GM12878 (cell line): ENCODE measurements at regions not wholly inside any gene's neighbourhood (a gene's known extent, or its start where the extent isn't known, plus 50 kb on each side); places are given as distances from the start of the nearest gene placed in this dataset.

Experiments
- CREB1 ChIP-seq: IDR thresholded peaks from 2 replicates; pipeline ENCODE4 v1.6.1; 2012; ENCODE audit warnings: low read depth, mild to moderate bottlenecking, inconsistent platforms
- ESRRA ChIP-seq: IDR thresholded peaks from 2 replicates; pipeline ENCODE4 v1.6.1; 2012; ENCODE audit warnings: mild to moderate bottlenecking, low read length, improper control_type of control experiment
- EZH2 ChIP-seq: IDR thresholded peaks from 2 replicates; pipeline ENCODE4 v1.6.1; 2012; ENCODE audit warnings: low read depth, mild to moderate bottlenecking, control low read depth, inconsistent platforms, low read length, borderline replicate concordance; ENCODE audit not compliant: control insufficient read depth
- GABPA ChIP-seq: IDR thresholded peaks from 2 replicates; pipeline ENCODE4 v1.6.1; 2014; ENCODE audit warnings: antibody characterized with exemption, low read depth, mild to moderate bottlenecking, inconsistent platforms
- HDGF ChIP-seq: fragments of 450-650 bp; IDR thresholded peaks from 2 replicates; pipeline ENCODE4 v1.6.1; 2016; ENCODE audit warnings: antibody characterized with exemption
- MEF2A ChIP-seq: IDR thresholded peaks from 2 replicates; pipeline ENCODE4 v1.6.1; 2011; ENCODE audit warnings: low read depth, mild to moderate bottlenecking, low read length, moderate library complexity; ENCODE audit not compliant: insufficient read depth
- POLR2AphosphoS5 ChIP-seq: IDR thresholded peaks from 2 replicates; pipeline ENCODE4 v1.6.1; 2011; ENCODE audit warnings: mild to moderate bottlenecking, low read length, inconsistent platforms
- ZNF217 ChIP-seq: fragments of 450-650 bp; IDR thresholded peaks from 2 replicates; pipeline ENCODE4 v1.6.1; 2017; ENCODE audit warnings: antibody characterized with exemption, mild to moderate bottlenecking
- ZNF24 ChIP-seq: fragments of 450-650 bp; IDR thresholded peaks from 2 replicates; pipeline ENCODE4 v1.6.1; 2017; ENCODE audit warnings: antibody characterized with exemption, mild to moderate bottlenecking
- ZSCAN29 ChIP-seq: fragments of 450-650 bp; IDR thresholded peaks from 2 replicates; pipeline ENCODE4 v1.6.1; 2017; ENCODE audit warnings: mild to moderate bottlenecking, moderate library complexity
- TF ChIP-seq, protein P1 (sequence below), 3 experiments: IDR thresholded peaks in 2 of 3; conservative IDR thresholded peaks in 1 of 3; 2 replicates each; pipeline ENCODE4 v1.5.1; 2011; ENCODE audit warnings: low read depth in 3 of 3, low read length in 3 of 3, mild to moderate bottlenecking in 3 of 3, control low read depth in 2 of 3, moderate library complexity in 2 of 3, inconsistent platforms in 1 of 3, mixed read lengths in 1 of 3; ENCODE audit not compliant: control insufficient read depth in 2 of 3, insufficient read depth in 1 of 3; ENCODE audit errors: extremely low read depth in 1 of 3
- TF ChIP-seq, protein P2 (sequence below): fragments of 450-650 bp; IDR thresholded peaks from 2 replicates; pipeline ENCODE4 v1.6.1; 2014; ENCODE audit warnings: mild to moderate bottlenecking
- TF ChIP-seq, protein P3 (sequence below): IDR thresholded peaks from 2 replicates; pipeline ENCODE4 v1.6.1; 2012; ENCODE audit warnings: improper control_type of control experiment, low read depth, low read length; ENCODE audit not compliant: insufficient replicate concordance

DNA sequence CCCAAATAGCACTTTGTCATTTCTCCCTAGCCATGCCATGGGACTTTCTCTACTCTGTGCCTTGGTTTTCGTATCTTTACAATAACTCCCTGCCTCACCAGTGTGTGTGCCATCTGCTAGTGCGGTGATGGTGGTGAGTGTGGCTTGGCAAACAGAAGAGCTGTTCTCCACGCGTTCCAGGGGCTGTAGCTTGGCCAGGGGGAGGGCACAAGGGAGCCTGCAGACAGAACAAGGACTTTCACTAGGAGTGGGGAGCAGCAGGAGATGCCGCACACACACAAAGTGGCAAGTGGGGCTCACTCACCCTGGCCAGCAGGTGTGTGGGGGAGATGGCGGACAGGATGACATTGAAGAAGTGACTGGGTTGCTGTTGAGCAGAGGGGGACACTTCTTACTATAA, 196.9 kb downstream of the HAUS1 start:
- TF ChIP-seq POLR2AphosphoS5 = no peak
- no peak for TF ChIP-seq HDGF
- TF ChIP-seq GABPA = no peak
- no peak for TF ChIP-seq CREB1
- TF ChIP-seq, protein P1, sequence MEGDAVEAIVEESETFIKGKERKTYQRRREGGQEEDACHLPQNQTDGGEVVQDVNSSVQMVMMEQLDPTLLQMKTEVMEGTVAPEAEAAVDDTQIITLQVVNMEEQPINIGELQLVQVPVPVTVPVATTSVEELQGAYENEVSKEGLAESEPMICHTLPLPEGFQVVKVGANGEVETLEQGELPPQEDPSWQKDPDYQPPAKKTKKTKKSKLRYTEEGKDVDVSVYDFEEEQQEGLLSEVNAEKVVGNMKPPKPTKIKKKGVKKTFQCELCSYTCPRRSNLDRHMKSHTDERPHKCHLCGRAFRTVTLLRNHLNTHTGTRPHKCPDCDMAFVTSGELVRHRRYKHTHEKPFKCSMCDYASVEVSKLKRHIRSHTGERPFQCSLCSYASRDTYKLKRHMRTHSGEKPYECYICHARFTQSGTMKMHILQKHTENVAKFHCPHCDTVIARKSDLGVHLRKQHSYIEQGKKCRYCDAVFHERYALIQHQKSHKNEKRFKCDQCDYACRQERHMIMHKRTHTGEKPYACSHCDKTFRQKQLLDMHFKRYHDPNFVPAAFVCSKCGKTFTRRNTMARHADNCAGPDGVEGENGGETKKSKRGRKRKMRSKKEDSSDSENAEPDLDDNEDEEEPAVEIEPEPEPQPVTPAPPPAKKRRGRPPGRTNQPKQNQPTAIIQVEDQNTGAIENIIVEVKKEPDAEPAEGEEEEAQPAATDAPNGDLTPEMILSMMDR (IDR thresholded peaks at IDR 0.05 in 2 of 3, conservative IDR thresholded peaks at IDR 0.05 in 1 of 3; ENCODE audit: control insufficient read depth in 2 of 3, extremely low read depth in 1 of 3, insufficient read depth in 1 of 3, low read depth in 3 of 3, low read length in 3 of 3) = no peak
- no peak for TF ChIP-seq ZSCAN29
- TF ChIP-seq ESRRA = no peak
- TF ChIP-seq, protein P2, sequence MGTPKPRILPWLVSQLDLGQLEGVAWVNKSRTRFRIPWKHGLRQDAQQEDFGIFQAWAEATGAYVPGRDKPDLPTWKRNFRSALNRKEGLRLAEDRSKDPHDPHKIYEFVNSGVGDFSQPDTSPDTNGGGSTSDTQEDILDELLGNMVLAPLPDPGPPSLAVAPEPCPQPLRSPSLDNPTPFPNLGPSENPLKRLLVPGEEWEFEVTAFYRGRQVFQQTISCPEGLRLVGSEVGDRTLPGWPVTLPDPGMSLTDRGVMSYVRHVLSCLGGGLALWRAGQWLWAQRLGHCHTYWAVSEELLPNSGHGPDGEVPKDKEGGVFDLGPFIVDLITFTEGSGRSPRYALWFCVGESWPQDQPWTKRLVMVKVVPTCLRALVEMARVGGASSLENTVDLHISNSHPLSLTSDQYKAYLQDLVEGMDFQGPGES = no peak
- no peak for TF ChIP-seq EZH2
- TF ChIP-seq MEF2A = no peak
- TF ChIP-seq ZNF217 = no peak
- no peak for TF ChIP-seq ZNF24
- TF ChIP-seq, protein P3, sequence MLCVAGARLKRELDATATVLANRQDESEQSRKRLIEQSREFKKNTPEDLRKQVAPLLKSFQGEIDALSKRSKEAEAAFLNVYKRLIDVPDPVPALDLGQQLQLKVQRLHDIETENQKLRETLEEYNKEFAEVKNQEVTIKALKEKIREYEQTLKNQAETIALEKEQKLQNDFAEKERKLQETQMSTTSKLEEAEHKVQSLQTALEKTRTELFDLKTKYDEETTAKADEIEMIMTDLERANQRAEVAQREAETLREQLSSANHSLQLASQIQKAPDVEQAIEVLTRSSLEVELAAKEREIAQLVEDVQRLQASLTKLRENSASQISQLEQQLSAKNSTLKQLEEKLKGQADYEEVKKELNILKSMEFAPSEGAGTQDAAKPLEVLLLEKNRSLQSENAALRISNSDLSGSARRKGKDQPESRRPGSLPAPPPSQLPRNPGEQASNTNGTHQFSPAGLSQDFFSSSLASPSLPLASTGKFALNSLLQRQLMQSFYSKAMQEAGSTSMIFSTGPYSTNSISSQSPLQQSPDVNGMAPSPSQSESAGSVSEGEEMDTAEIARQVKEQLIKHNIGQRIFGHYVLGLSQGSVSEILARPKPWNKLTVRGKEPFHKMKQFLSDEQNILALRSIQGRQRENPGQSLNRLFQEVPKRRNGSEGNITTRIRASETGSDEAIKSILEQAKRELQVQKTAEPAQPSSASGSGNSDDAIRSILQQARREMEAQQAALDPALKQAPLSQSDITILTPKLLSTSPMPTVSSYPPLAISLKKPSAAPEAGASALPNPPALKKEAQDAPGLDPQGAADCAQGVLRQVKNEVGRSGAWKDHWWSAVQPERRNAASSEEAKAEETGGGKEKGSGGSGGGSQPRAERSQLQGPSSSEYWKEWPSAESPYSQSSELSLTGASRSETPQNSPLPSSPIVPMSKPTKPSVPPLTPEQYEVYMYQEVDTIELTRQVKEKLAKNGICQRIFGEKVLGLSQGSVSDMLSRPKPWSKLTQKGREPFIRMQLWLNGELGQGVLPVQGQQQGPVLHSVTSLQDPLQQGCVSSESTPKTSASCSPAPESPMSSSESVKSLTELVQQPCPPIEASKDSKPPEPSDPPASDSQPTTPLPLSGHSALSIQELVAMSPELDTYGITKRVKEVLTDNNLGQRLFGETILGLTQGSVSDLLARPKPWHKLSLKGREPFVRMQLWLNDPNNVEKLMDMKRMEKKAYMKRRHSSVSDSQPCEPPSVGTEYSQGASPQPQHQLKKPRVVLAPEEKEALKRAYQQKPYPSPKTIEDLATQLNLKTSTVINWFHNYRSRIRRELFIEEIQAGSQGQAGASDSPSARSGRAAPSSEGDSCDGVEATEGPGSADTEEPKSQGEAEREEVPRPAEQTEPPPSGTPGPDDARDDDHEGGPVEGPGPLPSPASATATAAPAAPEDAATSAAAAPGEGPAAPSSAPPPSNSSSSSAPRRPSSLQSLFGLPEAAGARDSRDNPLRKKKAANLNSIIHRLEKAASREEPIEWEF = no peak
